IMR-90 (cell line): ENCODE measurements at regions not wholly inside any gene's neighbourhood (a gene's known extent, or its start where the extent isn't known, plus 50 kb on each side); places are given as distances from the start of the nearest gene placed in this dataset.

Source experiments
- CEBPB ChIP-seq: IDR thresholded peaks from 2 replicates; pipeline ENCODE4 v1.6.1; 2012; ENCODE audit warnings: low read depth, low read length, improper control_type of control experiment
- CTCF ChIP-seq: conservative IDR thresholded peaks from 2 replicates; pipeline ENCODE4 v1.5.1; 2012; ENCODE audit warnings: mild to moderate bottlenecking, low read depth, low read length, improper control_type of control experiment
- FOS ChIP-seq: fragments of 150-350 bp; IDR thresholded peaks from 2 replicates; pipeline ENCODE4 v1.6.1; 2016; ENCODE audit warnings: low read depth, low read length
- MAFK ChIP-seq: IDR thresholded peaks from 2 replicates; pipeline ENCODE4 v1.6.1; 2012; ENCODE audit warnings: low read depth, low read length, improper control_type of control experiment
- POLR2A ChIP-seq: IDR thresholded peaks from 2 replicates; pipeline ENCODE4 v1.6.1; 2012; ENCODE audit warnings: mild to moderate bottlenecking, low read depth, low read length
- RCOR1 ChIP-seq: IDR thresholded peaks from 2 replicates; pipeline ENCODE4 v1.6.1; 2012; ENCODE audit warnings: mild to moderate bottlenecking, low read length, improper control_type of control experiment; ENCODE audit not compliant: insufficient replicate concordance

- TF ChIP-seq CEBPB (no peak), MAFK (0 out of 2 replicates have a peak, but pooled peaks have one; percentile 17), CTCF (no peak), POLR2A (no peak), FOS (no peak), RCOR1 (no peak)
Observed at GRCh38 chr2:129681788-129682187, 297.7 kb upstream of the RAB6C start.
